CD4-positive, alpha-beta T cell (primary cell): ENCODE measurements at regions not wholly inside any gene's neighbourhood (a gene's known extent, or its start where the extent isn't known, plus 50 kb on each side); places are given as distances from the start of the nearest gene placed in this dataset.

Experiments
- ATAC-seq: fragments of 200-7000 bp; cut with Tn5 transposase; one replicate; pipeline ENCODE4 v1.10.0; 2022; ENCODE audit warnings: mild to moderate bottlenecking; ENCODE audit not compliant: poor library complexity
- CTCF ChIA-PET: fragments of 350-600 bp; sonication (Branson Sonifier 250); formaldehyde crosslinking; loops from one replicate; lab custom pipeline; 2021; ENCODE audit warnings: antibody characterized with exemption, inconsistent platforms; lab: Charles Lee
- POLR2A ChIA-PET: fragments of 350-600 bp; sonication (Branson Sonifier 250); formaldehyde crosslinking; loops from one replicate; lab custom pipeline; 2021; ENCODE audit warnings: antibody characterized with exemption, inconsistent platforms; lab: Charles Lee
- DNase-seq, 14 experiments: peaks; one replicate each; pipeline ENCODE4 v3.0.0-alpha.2; 2013 to 2020; ENCODE audit warnings: mixed read lengths in 2 of 14
- H3K27ac ChIP-seq, 2 donors: one replicate each; pipeline versions ENCODE4 v1.5.1 to v1.7.0; 2013; ENCODE audit warnings: low read length in 2 of 2, low read depth in 1 of 2, mild to moderate bottlenecking in 1 of 2
- H3K27me3 ChIP-seq, 2 experiments: 1 replicate in 1 of 2; 2 replicates in 1 of 2; pipeline versions ENCODE4 v1.6.1 to v1.7.0; 2013; ENCODE audit warnings: low read length in 2 of 2, control low read depth in 1 of 2, mild to moderate bottlenecking in 1 of 2, moderate library complexity in 1 of 2; ENCODE audit not compliant: insufficient read depth in 2 of 2, control insufficient read depth in 1 of 2
- H3K36me3 ChIP-seq: one replicate; pipeline ENCODE4 v1.6.1; 2013; ENCODE audit warnings: low read length, control low read depth; ENCODE audit not compliant: insufficient read depth
- H3K4me1 ChIP-seq: one replicate; pipeline ENCODE4 v1.6.1; 2013; ENCODE audit warnings: low read length, control low read depth; ENCODE audit not compliant: insufficient read depth
- H3K4me3 ChIP-seq: one replicate; pipeline ENCODE4 v1.5.1; 2013; ENCODE audit warnings: mild to moderate bottlenecking, low read length, moderate library complexity
- H3K9me3 ChIP-seq, 2 experiments: 1 replicate in 1 of 2; 2 replicates in 1 of 2; pipeline versions ENCODE4 v1.6.1 to v1.7.0; 2013; ENCODE audit warnings: low read length in 2 of 2, mild to moderate bottlenecking in 2 of 2, control low read depth in 1 of 2, moderate library complexity in 1 of 2; ENCODE audit not compliant: control insufficient read depth in 1 of 2, insufficient read depth in 1 of 2
- H3K27ac Mint-ChIP-seq: one replicate; pipeline ENCODE4 v1.8.0; 2020; ENCODE audit warnings: mixed read lengths
- H3K27me3 Mint-ChIP-seq: one replicate; pipeline ENCODE4 v1.8.0; 2021; ENCODE audit warnings: mixed read lengths
- H3K36me3 Mint-ChIP-seq: one replicate; pipeline ENCODE4 v1.8.0; 2021; ENCODE audit warnings: low read depth, mixed read lengths
- H3K4me1 Mint-ChIP-seq: one replicate; pipeline ENCODE4 v1.8.0; 2021; ENCODE audit warnings: low read depth, mixed read lengths
- H3K4me3 Mint-ChIP-seq: one replicate; pipeline ENCODE4 v1.8.0; 2020; ENCODE audit warnings: mild to moderate bottlenecking, mixed read lengths
- H3K9me3 Mint-ChIP-seq: one replicate; pipeline ENCODE4 v1.8.0; 2020; ENCODE audit warnings: mixed read lengths
- intact Hi-C, 2 experiments: fragments of 100-400 bp; cut with DNase I in 1 of 2; cut with micrococcal nuclease in 1 of 2; formaldehyde crosslinking; loops; one replicate each; pipeline versions ENCODE4 v1.15.1 to v1.9.0; 2023 to 2025; cut with DNase I, micrococcal nuclease
- TF ChIP-seq, protein P1 (sequence below): fragments of 200-600 bp; IDR thresholded peaks from one replicate; pipeline ENCODE4 v1.8.0; 2022; ENCODE audit warnings: antibody characterized with exemption, mild to moderate bottlenecking

DNA sequence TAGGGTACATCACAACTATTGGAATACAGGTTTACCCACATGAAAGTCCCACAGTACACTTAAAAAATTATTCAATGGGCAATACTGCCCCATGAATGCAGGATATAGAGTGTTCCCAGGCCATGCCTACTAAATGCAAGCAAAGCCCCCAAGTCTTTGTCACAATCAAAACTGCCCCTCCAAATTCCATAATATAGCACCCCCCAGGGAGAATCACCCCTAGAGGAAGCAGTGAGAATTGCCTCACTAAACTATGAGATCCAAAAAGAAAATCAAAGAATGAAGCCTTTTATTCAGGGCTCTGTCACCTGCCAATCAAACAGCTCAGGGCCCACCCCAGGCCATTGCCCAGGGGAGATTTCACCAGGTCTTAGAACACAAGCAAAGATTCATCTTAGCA lies 90.8 kb downstream of the ATPSCKMT start:
- Histone ChIP-seq H3K27ac (no peak overlapping the region), H3K36me3 (no peaks in the 10 kb centered on the region), H3K27me3 (no peaks in the 10 kb centered on the region), H3K4me3 (no peak overlapping the region), H3K9me3 (peaks cover 0 to 3% of the 10 kb centered on the region in 2 experiments), H3K4me1 (no peaks in the 10 kb centered on the region)
- Mint-ChIP-seq H3K9me3 (peaks cover 2% of the 10 kb centered on the region), H3K27me3 (no peaks in the 10 kb centered on the region), H3K4me3 (no peak overlapping the region), H3K27ac (no peak overlapping the region), H3K36me3 (no peaks in the 10 kb centered on the region), H3K4me1 (no peaks in the 10 kb centered on the region)
- TF ChIP-seq, protein P1, sequence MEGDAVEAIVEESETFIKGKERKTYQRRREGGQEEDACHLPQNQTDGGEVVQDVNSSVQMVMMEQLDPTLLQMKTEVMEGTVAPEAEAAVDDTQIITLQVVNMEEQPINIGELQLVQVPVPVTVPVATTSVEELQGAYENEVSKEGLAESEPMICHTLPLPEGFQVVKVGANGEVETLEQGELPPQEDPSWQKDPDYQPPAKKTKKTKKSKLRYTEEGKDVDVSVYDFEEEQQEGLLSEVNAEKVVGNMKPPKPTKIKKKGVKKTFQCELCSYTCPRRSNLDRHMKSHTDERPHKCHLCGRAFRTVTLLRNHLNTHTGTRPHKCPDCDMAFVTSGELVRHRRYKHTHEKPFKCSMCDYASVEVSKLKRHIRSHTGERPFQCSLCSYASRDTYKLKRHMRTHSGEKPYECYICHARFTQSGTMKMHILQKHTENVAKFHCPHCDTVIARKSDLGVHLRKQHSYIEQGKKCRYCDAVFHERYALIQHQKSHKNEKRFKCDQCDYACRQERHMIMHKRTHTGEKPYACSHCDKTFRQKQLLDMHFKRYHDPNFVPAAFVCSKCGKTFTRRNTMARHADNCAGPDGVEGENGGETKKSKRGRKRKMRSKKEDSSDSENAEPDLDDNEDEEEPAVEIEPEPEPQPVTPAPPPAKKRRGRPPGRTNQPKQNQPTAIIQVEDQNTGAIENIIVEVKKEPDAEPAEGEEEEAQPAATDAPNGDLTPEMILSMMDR: no peak
- ChIA-PET POLR2A (no interaction called here), CTCF (no interaction called here)
- intact Hi-C loops: no loop called here
- ATAC-seq (no peak), DNase-seq (no peak)

DNA sequence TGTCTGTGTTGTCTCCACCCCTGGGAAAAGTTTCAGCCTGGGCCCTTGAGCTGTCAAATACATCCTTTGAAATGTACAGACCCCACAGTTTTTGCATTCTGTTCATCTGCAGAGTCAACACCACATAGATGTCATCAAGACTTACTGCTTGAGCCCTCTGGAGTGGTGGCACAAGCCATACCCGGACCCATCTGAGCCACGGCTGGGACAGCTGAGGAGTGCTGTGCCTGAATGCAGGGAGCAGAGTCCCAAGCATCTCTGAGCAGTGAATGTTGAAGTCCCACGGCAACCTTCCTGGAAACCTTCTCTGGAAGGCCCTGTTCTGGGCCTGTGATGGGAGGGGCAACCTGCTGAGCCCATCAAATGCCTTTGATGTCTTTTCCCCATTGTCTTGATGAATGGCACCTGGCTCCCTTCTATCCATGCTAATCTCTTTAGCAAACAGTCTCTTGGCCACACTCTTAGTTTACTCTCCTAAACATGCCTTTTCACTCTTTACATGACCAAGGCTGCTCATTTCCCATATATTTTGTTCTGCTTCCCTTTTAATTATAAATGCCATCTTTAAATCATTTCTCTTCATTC lies 92.5 kb downstream of the ATPSCKMT start:
- Mint-ChIP-seq H3K27ac (no peak overlapping the region), H3K4me3 (no peak overlapping the region), H3K27me3 (peaks cover 3% of the 10 kb centered on the region), H3K36me3 (no peaks in the 10 kb centered on the region), H3K4me1 (no peaks in the 10 kb centered on the region), H3K9me3 (no peaks in the 10 kb centered on the region)
- Histone ChIP-seq H3K9me3 (peaks cover 0 to 3% of the 10 kb centered on the region in 2 experiments), H3K36me3 (no peaks in the 10 kb centered on the region), H3K4me1 (no peaks in the 10 kb centered on the region), H3K27me3 (no peaks in the 10 kb centered on the region), H3K4me3 (no peak overlapping the region), H3K27ac (no peak overlapping the region)
- ATAC-seq (no peak), DNase-seq (no peak)
- intact Hi-C loops: no loop called here
- ChIA-PET CTCF (no interaction called here), POLR2A (no interaction called here)
- TF ChIP-seq, protein P1: no peak

DNA sequence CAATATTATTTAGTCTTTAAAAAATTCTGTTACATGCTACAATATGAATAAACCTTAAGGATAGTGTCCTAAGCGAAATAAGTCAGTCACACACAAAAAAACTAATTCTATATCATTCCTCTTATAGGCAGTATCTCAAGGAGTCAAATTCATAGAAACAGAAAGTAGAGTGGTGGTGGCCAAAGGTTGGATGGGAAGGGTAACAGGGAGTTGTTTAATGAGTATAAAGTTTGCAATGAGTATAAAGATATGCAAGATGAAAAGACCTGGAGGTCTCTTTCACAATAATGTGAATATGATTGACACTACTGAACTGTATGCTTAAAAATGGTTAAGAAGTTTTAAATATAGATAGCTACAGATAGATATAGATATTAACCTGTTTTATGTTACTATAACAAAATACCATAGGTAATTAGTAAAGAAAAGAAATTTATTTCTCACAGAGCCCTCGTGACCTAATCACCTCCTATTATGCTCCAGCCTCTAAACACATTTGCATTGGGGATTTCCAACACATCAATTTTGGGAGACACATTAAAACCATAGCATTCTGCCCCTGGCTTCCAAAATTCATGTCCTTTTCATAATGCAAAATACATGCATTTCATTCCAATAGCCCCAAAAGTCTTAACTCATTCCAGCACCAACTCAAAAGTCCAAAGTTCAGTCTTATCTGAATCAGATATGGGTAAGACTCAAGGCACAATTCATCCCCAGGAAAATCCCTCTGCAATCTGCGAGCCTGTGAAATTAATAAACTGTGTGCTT lies 93.6 kb downstream of the ATPSCKMT start:
- Mint-ChIP-seq H3K27me3 (peaks cover 3% of the 10 kb centered on the region), H3K9me3 (no peaks in the 10 kb centered on the region), H3K4me1 (no peaks in the 10 kb centered on the region), H3K27ac (no peak overlapping the region), H3K4me3 (no peak overlapping the region), H3K36me3 (no peaks in the 10 kb centered on the region)
- intact Hi-C loops: no loop called here
- POLR2A ChIA-PET: no interaction called here
- H3K27me3 ChIP-seq: no peaks in the 10 kb centered on the region
- no peaks in the 10 kb centered on the region for H3K4me1 ChIP-seq
- H3K9me3 ChIP-seq: no peaks in the 10 kb centered on the region
- H3K4me3 ChIP-seq: no peak overlapping the region
- TF ChIP-seq, protein P1: no peak
- CTCF ChIA-PET: no interaction called here
- H3K27ac ChIP-seq: no peak overlapping the region
- no peak for ATAC-seq
- no peaks in the 10 kb centered on the region for H3K36me3 ChIP-seq
- no peak for DNase-seq
